Neuronal stem cell (in vitro differentiated cells): ENCODE measurements at regions not wholly inside any gene's neighbourhood (a gene's known extent, or its start where the extent isn't known, plus 50 kb on each side); places are given as distances from the start of the nearest gene placed in this dataset.
A peak's percentile ranks its signal among the peaks of the same experiment; 100 is the strongest.

Experiments used
- DNase-seq: peaks from one replicate; pipeline ENCODE4 v3.0.0-alpha.2; 2013; ENCODE audit warnings: low spot score
- H2AFZ ChIP-seq: one replicate; pipeline ENCODE4 v1.6.1; 2013; ENCODE audit warnings: mild to moderate bottlenecking, low read length, inconsistent platforms
- H2AK5ac ChIP-seq: 2 replicates; pipeline ENCODE4 v1.6.1; 2013; ENCODE audit warnings: low read depth, mild to moderate bottlenecking, inconsistent platforms, low read length, moderate library complexity, mixed read lengths
- H2BK120ac ChIP-seq: 2 replicates; pipeline ENCODE4 v1.6.1; 2013; ENCODE audit warnings: low read depth, mild to moderate bottlenecking, inconsistent platforms, low read length, moderate library complexity, mixed read lengths
- H2BK12ac ChIP-seq: one replicate; pipeline ENCODE4 v1.6.1; 2013; ENCODE audit warnings: low read length, inconsistent platforms
- H2BK15ac ChIP-seq: 2 replicates; pipeline ENCODE4 v1.6.1; 2013; ENCODE audit warnings: mild to moderate bottlenecking, low read length, inconsistent platforms, mixed read lengths
- H2BK5ac ChIP-seq: one replicate; pipeline ENCODE4 v1.6.1; 2013; ENCODE audit warnings: inconsistent platforms, mild to moderate bottlenecking, low read length, moderate library complexity
- H3K14ac ChIP-seq: one replicate; pipeline ENCODE4 v1.6.1; 2013; ENCODE audit warnings: low read length, inconsistent platforms
- H3K18ac ChIP-seq: 2 replicates; pipeline ENCODE4 v1.6.1; 2013; ENCODE audit warnings: low read length, inconsistent platforms
- H3K23ac ChIP-seq: 2 replicates; pipeline ENCODE4 v1.6.1; 2013; ENCODE audit warnings: low read depth, mild to moderate bottlenecking, mixed read lengths, low read length, inconsistent platforms; ENCODE audit not compliant: poor library complexity
- H3K27ac ChIP-seq: replicated peaks from 3 replicates; pipeline ENCODE4 v1.5.1; 2013; ENCODE audit warnings: low read length, inconsistent platforms
- H3K27me3 ChIP-seq, 3 experiments: 2 replicates each; pipeline ENCODE4 v1.6.1; 2013; ENCODE audit warnings: low read length in 3 of 3, mild to moderate bottlenecking in 2 of 3, inconsistent platforms in 1 of 3, low read depth in 1 of 3, mixed read lengths in 1 of 3, moderate library complexity in 1 of 3; ENCODE audit not compliant: control insufficient read depth in 3 of 3, insufficient read depth in 3 of 3
- H3K36me3 ChIP-seq, 2 donors: replicated peaks in 1 of 2; 2 replicates each; pipeline ENCODE4 v1.6.1; 2013; ENCODE audit warnings: low read length in 2 of 2; ENCODE audit not compliant: control insufficient read depth in 2 of 2, insufficient read depth in 2 of 2
- H3K4ac ChIP-seq: 2 replicates; pipeline ENCODE4 v1.6.1; 2013; ENCODE audit warnings: inconsistent platforms, mild to moderate bottlenecking, low read length, moderate library complexity
- H3K4me1 ChIP-seq, 2 donors: 1 replicate in 1 of 2; 2 replicates in 1 of 2; pipeline ENCODE4 v1.6.1; 2013; ENCODE audit warnings: low read length in 2 of 2, low read depth in 1 of 2; ENCODE audit not compliant: control insufficient read depth in 2 of 2, insufficient read depth in 1 of 2
- H3K4me2 ChIP-seq: one replicate; pipeline ENCODE4 v1.6.1; 2013; ENCODE audit warnings: mild to moderate bottlenecking, low read length, inconsistent platforms; ENCODE audit not compliant: insufficient read depth, poor library complexity, severe bottlenecking
- H3K4me3 ChIP-seq, 2 donors: 2 replicates each; pipeline ENCODE4 v1.5.1; 2013; ENCODE audit warnings: low read length in 2 of 2, mild to moderate bottlenecking in 2 of 2, inconsistent platforms in 1 of 2, moderate library complexity in 1 of 2
- H3K79me1 ChIP-seq: one replicate; pipeline ENCODE4 v1.6.1; 2013; ENCODE audit warnings: low read depth, mild to moderate bottlenecking, inconsistent platforms, low read length, moderate library complexity
- H3K9ac ChIP-seq: one replicate; pipeline ENCODE4 v1.6.1; 2013; ENCODE audit warnings: mild to moderate bottlenecking, low read depth, low read length, inconsistent platforms; ENCODE audit not compliant: poor library complexity
- H3K9me3 ChIP-seq, 2 donors: replicated peaks in 1 of 2; 2 replicates each; pipeline versions ENCODE3 to v1.6.1; 2013; ENCODE audit warnings: low read length in 2 of 2, mild to moderate bottlenecking in 2 of 2, inconsistent platforms in 1 of 2, low read depth in 1 of 2, mixed read lengths in 1 of 2, moderate library complexity in 1 of 2; ENCODE audit not compliant: control insufficient read depth in 2 of 2, insufficient read depth in 1 of 2
- H4K8ac ChIP-seq: one replicate; pipeline ENCODE4 v1.6.1; 2013; ENCODE audit warnings: low read depth, mild to moderate bottlenecking, inconsistent platforms, low read length, moderate library complexity
- H4K91ac ChIP-seq: one replicate; pipeline ENCODE4 v1.6.1; 2013; ENCODE audit warnings: low read length, low read depth, mild to moderate bottlenecking, inconsistent platforms; ENCODE audit not compliant: poor library complexity
- WGBS, 2 donors: extraction: QIAGEN DNeasy Blood & Tissue Kit; methylation state at CpG; one replicate each; pipeline ENCODE4 v1.1.7; 2013; ENCODE audit warnings: missing lambda C conversion rate in 2 of 2, mixed read lengths in 1 of 2; ENCODE audit not compliant: insufficient read length in 2 of 2, insufficient replicate concordance in 1 of 2; ENCODE audit errors: extremely low coverage in 2 of 2; 5-methylcytosine and 5-hydroxymethylcytosine counted together

GRCh38 chr2:58410549-58410948, 169.4 kb upstream of the FANCL start:
- no peak overlapping the region for H2AK5ac ChIP-seq
- peak overlapping the region; percentile 35 for H3K9ac ChIP-seq
- H3K27ac ChIP-seq: no peak overlapping the region
- H2BK12ac ChIP-seq: no peak overlapping the region
- no peaks in the 10 kb centered on the region for H3K36me3 ChIP-seq
- no peak overlapping the region for H3K18ac ChIP-seq
- H2BK120ac ChIP-seq: no peak overlapping the region
- H3K4me2 ChIP-seq: no peak overlapping the region
- no peak overlapping the region for H2BK15ac ChIP-seq
- H3K4me1 ChIP-seq: no peaks in the 10 kb centered on the region
- no peak overlapping the region for H4K8ac ChIP-seq
- no peaks in the 10 kb centered on the region for H3K9me3 ChIP-seq
- H3K79me1 ChIP-seq: no peaks in the 10 kb centered on the region
- no CpG with 5 or more reads among the region's 2 CpGs for WGBS, 2 donors
- H3K23ac ChIP-seq: no peak overlapping the region
- no peak overlapping the region for H4K91ac ChIP-seq
- H3K27me3 ChIP-seq: no peaks in the 10 kb centered on the region
- no peak overlapping the region for H3K4ac ChIP-seq
- H3K4me3 ChIP-seq: no peak overlapping the region
- DNase-seq: no peak
- no peak overlapping the region for H2BK5ac ChIP-seq
- no peak overlapping the region for H2AFZ ChIP-seq
- H3K14ac ChIP-seq: no peak overlapping the region

GRCh38 chr2:58407487-58407886, 166.4 kb upstream of the FANCL start:
- H3K9ac ChIP-seq: no peak overlapping the region
- H3K27me3 ChIP-seq: no peaks in the 10 kb centered on the region
- H2BK15ac ChIP-seq: no peak overlapping the region
- no peak overlapping the region for H2BK12ac ChIP-seq
- H3K23ac ChIP-seq: no peak overlapping the region
- H3K36me3 ChIP-seq: no peaks in the 10 kb centered on the region
- no peak overlapping the region for H4K91ac ChIP-seq
- DNase-seq: no peak
- no peaks in the 10 kb centered on the region for H3K4me1 ChIP-seq
- no peak overlapping the region for H3K4me3 ChIP-seq
- no peak overlapping the region for H3K27ac ChIP-seq
- no peak overlapping the region for H2AFZ ChIP-seq
- H2AK5ac ChIP-seq: no peak overlapping the region
- H3K79me1 ChIP-seq: no peaks in the 10 kb centered on the region
- H3K18ac ChIP-seq: no peak overlapping the region
- H4K8ac ChIP-seq: no peak overlapping the region
- H3K4me2 ChIP-seq: no peak overlapping the region
- H2BK120ac ChIP-seq: no peak overlapping the region
- no peak overlapping the region for H3K14ac ChIP-seq
- no CpG with 5 or more reads among the region's 4 CpGs for whole genome bisulfite sequencing, 2 donors
- H3K4ac ChIP-seq: no peak overlapping the region
- H3K9me3 ChIP-seq: no peaks in the 10 kb centered on the region
- H2BK5ac ChIP-seq: no peak overlapping the region

GRCh38 chr2:58405341-58405740, 164.2 kb upstream of the FANCL start:
- Histone ChIP-seq H3K23ac (no peak overlapping the region), H4K91ac (no peak overlapping the region), H2BK15ac (no peak overlapping the region), H3K4me3 (no peak overlapping the region), H3K9ac (no peak overlapping the region), H2BK12ac (no peak overlapping the region), H3K4me1 (no peaks in the 10 kb centered on the region), H3K4me2 (no peak overlapping the region), H2AK5ac (no peak overlapping the region), H3K27ac (no peak overlapping the region), H3K4ac (no peak overlapping the region), H4K8ac (no peak overlapping the region), H2BK120ac (no peak overlapping the region), H3K9me3 (no peaks in the 10 kb centered on the region), H2BK5ac (no peak overlapping the region), H2AFZ (no peak overlapping the region), H3K36me3 (no peaks in the 10 kb centered on the region), H3K27me3 (no peaks in the 10 kb centered on the region), H3K79me1 (no peaks in the 10 kb centered on the region), H3K18ac (no peak overlapping the region), H3K14ac (no peak overlapping the region)
- no peak for DNase-seq
- no CpG with 5 or more reads among the region's 1 CpG for WGBS, 2 donors

- H2AK5ac ChIP-seq: no peak overlapping the region
- no peaks in the 10 kb centered on the region for H3K79me1 ChIP-seq
- no peaks in the 10 kb centered on the region for H3K27me3 ChIP-seq
- H2BK5ac ChIP-seq: no peak overlapping the region
- H2BK15ac ChIP-seq: no peak overlapping the region
- H4K91ac ChIP-seq: no peak overlapping the region
- no peak overlapping the region for H3K23ac ChIP-seq
- no peak overlapping the region for H4K8ac ChIP-seq
- no peak overlapping the region for H2BK120ac ChIP-seq
- no peaks in the 10 kb centered on the region for H3K9me3 ChIP-seq
- H3K27ac ChIP-seq: no peak overlapping the region
- H2BK12ac ChIP-seq: no peak overlapping the region
- H2AFZ ChIP-seq: no peak overlapping the region
- no peak overlapping the region for H3K4ac ChIP-seq
- WGBS, 2 donors: no CpG with 5 or more reads among the region's 2 CpGs
- H3K9ac ChIP-seq: no peak overlapping the region
- H3K4me1 ChIP-seq: no peaks in the 10 kb centered on the region
- DNase-seq: no peak
- H3K14ac ChIP-seq: no peak overlapping the region
- no peak overlapping the region for H3K4me2 ChIP-seq
- H3K4me3 ChIP-seq: no peak overlapping the region
- no peaks in the 10 kb centered on the region for H3K36me3 ChIP-seq
- no peak overlapping the region for H3K18ac ChIP-seq
These were observed 160.8 kb upstream of the FANCL start for GRCh38 chr2:58401936-58402335.
